ENCODE measurements at regions not wholly inside any gene's neighbourhood (a gene's known extent, or its start where the extent isn't known, plus 50 kb on each side); places are given as distances from the start of the nearest gene placed in this dataset.

- TF ChIP-seq IRF5 (IDR thresholded peaks at IDR 0.05; ENCODE audit: borderline replicate concordance) (no peak), CUX1 (IDR thresholded peaks at IDR 0.05; ENCODE audit: insufficient replicate concordance, low read depth, low read length) (no peak), RAD21 (IDR thresholded peaks at IDR 0.05; ENCODE audit: insufficient read depth, low read depth, low read length) (no peak), CBX5 (IDR thresholded peaks at IDR 0.05; ENCODE audit: low read depth) (no peak), NFYB (IDR thresholded peaks at IDR 0.05; ENCODE audit: insufficient read depth, low read depth, low read length) (no peak), NFYA (IDR thresholded peaks at IDR 0.05; ENCODE audit: borderline replicate concordance, low read depth, low read length) (no peak)
Observed at GRCh38 chr13:68056816-68057710, 826.9 kb upstream of the PCDH9 start (continued).
